ENCODE measurements at regions not wholly inside any gene's neighbourhood (a gene's known extent, or its start where the extent isn't known, plus 50 kb on each side); places are given as distances from the start of the nearest gene placed in this dataset.

- TF ChIP-seq CTCF (IDR thresholded peaks at IDR 0.05): no peak
- TF ChIP-seq POLR2A (IDR thresholded peaks at IDR 0.05): no peak
These were observed 581.0 kb downstream of the C4orf33 start for GRCh38 chr4:129676934-129677333.

All from testis (tissue), 2 donors.